HepG2 (cell line): ENCODE measurements at regions not wholly inside any gene's neighbourhood (a gene's known extent, or its start where the extent isn't known, plus 50 kb on each side); places are given as distances from the start of the nearest gene placed in this dataset.

Experiments used
- CBX1 ChIP-seq: IDR thresholded peaks from one replicate; pipeline ENCODE4 v1.6.1; 2016; ENCODE audit warnings: antibody characterized with exemption, low read depth
- NR3C1 ChIP-seq: sonication (generic); formaldehyde crosslinking; IDR thresholded peaks from 2 replicates; pipeline ENCODE4 v1.4.0; 2020; ENCODE audit warnings: missing genetic modification reagents
- ONECUT2 ChIP-seq: sonication (generic); formaldehyde crosslinking; IDR thresholded peaks from 2 replicates; pipeline ENCODE4 v1.4.0; 2020; ENCODE audit warnings: missing genetic modification reagents
- ZFP36 ChIP-seq: fragments of 150-350 bp; IDR thresholded peaks from 2 replicates; pipeline ENCODE4 v1.6.1; 2018; ENCODE audit warnings: borderline replicate concordance, low read length, low read depth; ENCODE audit not compliant: partially characterized antibody
- ZFY ChIP-seq: sonication (generic); formaldehyde crosslinking; IDR thresholded peaks from 2 replicates; pipeline ENCODE4 v1.4.0; 2020; ENCODE audit warnings: missing genetic modification reagents
- ZNF138 ChIP-seq: sonication (generic); formaldehyde crosslinking; IDR thresholded peaks from 2 replicates; pipeline ENCODE4 v1.5.0; 2020; ENCODE audit warnings: mild to moderate bottlenecking, low read depth, missing genetic modification reagents
- ZNF644 ChIP-seq: IDR thresholded peaks from 2 replicates; pipeline ENCODE4 v1.6.1; 2016; ENCODE audit warnings: low read depth
- ZNF709 ChIP-seq: sonication (generic); formaldehyde crosslinking; IDR thresholded peaks from 2 replicates; pipeline ENCODE4 v1.5.0; 2020; ENCODE audit warnings: mild to moderate bottlenecking, missing genetic modification reagents
- TF ChIP-seq, protein P1 (sequence below): IDR thresholded peaks from 2 replicates; pipeline ENCODE4 v1.6.1; 2016; ENCODE audit warnings: missing compliant biosample characterization, missing genetic modification reagents, borderline replicate concordance
- TF ChIP-seq, protein P2 (sequence below): IDR thresholded peaks from 2 replicates; pipeline ENCODE4 v1.6.1; 2016; ENCODE audit warnings: mild to moderate bottlenecking, missing biosample characterization, missing genetic modification reagents
- TF ChIP-seq, protein P3 (sequence below): sonication (generic); formaldehyde crosslinking; IDR thresholded peaks from 2 replicates; pipeline ENCODE4 v1.4.0; 2020; ENCODE audit warnings: missing genetic modification reagents
- TF ChIP-seq, protein P4 (sequence below): sonication (generic); formaldehyde crosslinking; IDR thresholded peaks from 2 replicates; pipeline ENCODE4 v1.4.0; 2020; ENCODE audit warnings: missing genetic modification reagents, borderline replicate concordance
- TF ChIP-seq, protein P5 (sequence below): sonication (generic); formaldehyde crosslinking; IDR thresholded peaks from 2 replicates; pipeline ENCODE4 v1.4.0; 2020; ENCODE audit warnings: missing genetic modification reagents, mild to moderate bottlenecking, borderline replicate concordance

DNA sequence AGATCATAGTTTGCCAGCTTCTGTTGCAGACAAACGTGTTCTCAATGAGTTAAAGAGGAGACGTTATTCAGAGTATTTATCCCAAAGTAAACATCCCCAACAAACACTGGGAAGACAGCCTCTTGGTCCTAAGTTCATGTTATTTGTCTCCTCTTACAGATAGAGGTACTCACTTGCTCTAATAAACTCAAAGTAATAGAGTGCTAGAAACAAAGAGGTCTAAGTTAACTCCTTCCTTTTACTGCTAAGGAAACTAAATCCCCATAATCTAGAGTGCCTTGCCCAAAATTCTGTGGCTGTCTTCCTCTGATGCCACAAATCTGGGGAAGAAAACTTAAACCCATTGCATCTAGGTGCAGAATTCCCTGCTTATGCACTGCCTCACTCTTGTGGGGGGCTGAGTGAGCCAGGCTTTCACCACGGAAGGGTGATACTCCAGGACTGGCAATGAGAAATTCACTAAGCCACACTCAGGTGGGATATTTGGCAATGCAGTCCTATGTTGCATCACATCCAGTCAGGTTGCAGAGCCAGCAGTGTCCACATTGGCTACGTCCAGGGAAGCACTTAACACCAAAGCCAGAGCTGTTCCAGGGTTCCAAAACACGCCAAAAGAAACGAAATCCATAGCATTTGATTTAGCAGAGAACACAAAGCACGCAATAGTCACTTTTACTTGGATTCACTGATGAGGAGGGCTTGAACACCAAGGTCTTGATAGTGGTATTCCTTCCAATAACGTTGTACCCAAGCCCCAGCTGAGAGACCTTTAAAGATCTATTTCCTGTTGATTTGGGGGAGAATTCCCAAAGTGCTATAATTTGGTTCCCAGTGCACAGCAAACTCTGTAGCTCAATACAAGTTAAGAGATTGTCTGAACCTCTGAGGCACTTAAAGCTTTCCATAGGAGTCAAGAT, 81.0 kb upstream of the FOXQ1 start (continued):
- TF ChIP-seq ZFY (0 out of 2 replicates have a peak, but pooled peaks have one; percentile 1), ONECUT2 (CRISPR knock-in tag) (no peak), ZNF138 (CRISPR knock-in tag) (no peak), CBX1 (no peak), ZNF644 (CRISPR knock-in tag) (peak; percentile 89), ZFP36 (peak; percentile 12), ZNF709 (CRISPR knock-in tag) (no peak), NR3C1 (CRISPR knock-in tag) (no peak)
- TF ChIP-seq, protein P1, sequence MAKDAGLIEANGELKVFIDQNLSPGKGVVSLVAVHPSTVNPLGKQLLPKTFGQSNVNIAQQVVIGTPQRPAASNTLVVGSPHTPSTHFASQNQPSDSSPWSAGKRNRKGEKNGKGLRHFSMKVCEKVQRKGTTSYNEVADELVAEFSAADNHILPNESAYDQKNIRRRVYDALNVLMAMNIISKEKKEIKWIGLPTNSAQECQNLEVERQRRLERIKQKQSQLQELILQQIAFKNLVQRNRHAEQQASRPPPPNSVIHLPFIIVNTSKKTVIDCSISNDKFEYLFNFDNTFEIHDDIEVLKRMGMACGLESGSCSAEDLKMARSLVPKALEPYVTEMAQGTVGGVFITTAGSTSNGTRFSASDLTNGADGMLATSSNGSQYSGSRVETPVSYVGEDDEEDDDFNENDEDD: peak; percentile 31; the same call in 1 of the 2 replicates
- TF ChIP-seq, protein P2, sequence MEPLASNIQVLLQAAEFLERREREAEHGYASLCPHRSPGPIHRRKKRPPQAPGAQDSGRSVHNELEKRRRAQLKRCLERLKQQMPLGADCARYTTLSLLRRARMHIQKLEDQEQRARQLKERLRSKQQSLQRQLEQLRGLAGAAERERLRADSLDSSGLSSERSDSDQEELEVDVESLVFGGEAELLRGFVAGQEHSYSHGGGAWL (CRISPR knock-in tag): no peak; the same call in 1 of the 2 replicates
- TF ChIP-seq, protein P3, sequence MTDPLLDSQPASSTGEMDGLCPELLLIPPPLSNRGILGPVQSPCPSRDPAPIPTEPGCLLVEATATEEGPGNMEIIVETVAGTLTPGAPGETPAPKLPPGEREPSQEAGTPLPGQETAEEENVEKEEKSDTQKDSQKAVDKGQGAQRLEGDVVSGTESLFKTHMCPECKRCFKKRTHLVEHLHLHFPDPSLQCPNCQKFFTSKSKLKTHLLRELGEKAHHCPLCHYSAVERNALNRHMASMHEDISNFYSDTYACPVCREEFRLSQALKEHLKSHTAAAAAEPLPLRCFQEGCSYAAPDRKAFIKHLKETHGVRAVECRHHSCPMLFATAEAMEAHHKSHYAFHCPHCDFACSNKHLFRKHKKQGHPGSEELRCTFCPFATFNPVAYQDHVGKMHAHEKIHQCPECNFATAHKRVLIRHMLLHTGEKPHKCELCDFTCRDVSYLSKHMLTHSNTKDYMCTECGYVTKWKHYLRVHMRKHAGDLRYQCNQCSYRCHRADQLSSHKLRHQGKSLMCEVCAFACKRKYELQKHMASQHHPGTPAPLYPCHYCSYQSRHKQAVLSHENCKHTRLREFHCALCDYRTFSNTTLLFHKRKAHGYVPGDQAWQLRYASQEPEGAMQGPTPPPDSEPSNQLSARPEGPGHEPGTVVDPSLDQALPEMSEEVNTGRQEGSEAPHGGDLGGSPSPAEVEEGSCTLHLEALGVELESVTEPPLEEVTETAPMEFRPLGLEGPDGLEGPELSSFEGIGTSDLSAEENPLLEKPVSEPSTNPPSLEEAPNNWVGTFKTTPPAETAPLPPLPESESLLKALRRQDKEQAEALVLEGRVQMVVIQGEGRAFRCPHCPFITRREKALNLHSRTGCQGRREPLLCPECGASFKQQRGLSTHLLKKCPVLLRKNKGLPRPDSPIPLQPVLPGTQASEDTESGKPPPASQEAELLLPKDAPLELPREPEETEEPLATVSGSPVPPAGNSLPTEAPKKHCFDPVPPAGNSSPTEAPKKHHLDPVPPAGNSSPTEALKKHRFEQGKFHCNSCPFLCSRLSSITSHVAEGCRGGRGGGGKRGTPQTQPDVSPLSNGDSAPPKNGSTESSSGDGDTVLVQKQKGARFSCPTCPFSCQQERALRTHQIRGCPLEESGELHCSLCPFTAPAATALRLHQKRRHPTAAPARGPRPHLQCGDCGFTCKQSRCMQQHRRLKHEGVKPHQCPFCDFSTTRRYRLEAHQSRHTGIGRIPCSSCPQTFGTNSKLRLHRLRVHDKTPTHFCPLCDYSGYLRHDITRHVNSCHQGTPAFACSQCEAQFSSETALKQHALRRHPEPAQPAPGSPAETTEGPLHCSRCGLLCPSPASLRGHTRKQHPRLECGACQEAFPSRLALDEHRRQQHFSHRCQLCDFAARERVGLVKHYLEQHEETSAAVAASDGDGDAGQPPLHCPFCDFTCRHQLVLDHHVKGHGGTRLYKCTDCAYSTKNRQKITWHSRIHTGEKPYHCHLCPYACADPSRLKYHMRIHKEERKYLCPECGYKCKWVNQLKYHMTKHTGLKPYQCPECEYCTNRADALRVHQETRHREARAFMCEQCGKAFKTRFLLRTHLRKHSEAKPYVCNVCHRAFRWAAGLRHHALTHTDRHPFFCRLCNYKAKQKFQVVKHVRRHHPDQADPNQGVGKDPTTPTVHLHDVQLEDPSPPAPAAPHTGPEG (CRISPR knock-in tag): peak; percentile 44; the same call in 1 of the 2 replicates
- TF ChIP-seq, protein P4, sequence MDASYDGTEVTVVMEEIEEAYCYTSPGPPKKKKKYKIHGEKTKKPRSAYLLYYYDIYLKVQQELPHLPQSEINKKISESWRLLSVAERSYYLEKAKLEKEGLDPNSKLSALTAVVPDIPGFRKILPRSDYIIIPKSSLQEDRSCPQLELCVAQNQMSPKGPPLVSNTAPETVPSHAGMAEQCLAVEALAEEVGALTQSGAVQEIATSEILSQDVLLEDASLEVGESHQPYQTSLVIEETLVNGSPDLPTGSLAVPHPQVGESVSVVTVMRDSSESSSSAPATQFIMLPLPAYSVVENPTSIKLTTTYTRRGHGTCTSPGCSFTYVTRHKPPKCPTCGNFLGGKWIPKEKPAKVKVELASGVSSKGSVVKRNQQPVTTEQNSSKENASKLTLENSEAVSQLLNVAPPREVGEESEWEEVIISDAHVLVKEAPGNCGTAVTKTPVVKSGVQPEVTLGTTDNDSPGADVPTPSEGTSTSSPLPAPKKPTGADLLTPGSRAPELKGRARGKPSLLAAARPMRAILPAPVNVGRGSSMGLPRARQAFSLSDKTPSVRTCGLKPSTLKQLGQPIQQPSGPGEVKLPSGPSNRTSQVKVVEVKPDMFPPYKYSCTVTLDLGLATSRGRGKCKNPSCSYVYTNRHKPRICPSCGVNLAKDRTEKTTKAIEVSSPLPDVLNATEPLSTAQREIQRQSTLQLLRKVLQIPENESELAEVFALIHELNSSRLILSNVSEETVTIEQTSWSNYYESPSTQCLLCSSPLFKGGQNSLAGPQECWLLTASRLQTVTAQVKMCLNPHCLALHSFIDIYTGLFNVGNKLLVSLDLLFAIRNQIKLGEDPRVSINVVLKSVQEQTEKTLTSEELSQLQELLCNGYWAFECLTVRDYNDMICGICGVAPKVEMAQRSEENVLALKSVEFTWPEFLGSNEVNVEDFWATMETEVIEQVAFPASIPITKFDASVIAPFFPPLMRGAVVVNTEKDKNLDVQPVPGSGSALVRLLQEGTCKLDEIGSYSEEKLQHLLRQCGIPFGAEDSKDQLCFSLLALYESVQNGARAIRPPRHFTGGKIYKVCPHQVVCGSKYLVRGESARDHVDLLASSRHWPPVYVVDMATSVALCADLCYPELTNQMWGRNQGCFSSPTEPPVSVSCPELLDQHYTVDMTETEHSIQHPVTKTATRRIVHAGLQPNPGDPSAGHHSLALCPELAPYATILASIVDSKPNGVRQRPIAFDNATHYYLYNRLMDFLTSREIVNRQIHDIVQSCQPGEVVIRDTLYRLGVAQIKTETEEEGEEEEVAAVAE: no peak
- TF ChIP-seq, protein P5, sequence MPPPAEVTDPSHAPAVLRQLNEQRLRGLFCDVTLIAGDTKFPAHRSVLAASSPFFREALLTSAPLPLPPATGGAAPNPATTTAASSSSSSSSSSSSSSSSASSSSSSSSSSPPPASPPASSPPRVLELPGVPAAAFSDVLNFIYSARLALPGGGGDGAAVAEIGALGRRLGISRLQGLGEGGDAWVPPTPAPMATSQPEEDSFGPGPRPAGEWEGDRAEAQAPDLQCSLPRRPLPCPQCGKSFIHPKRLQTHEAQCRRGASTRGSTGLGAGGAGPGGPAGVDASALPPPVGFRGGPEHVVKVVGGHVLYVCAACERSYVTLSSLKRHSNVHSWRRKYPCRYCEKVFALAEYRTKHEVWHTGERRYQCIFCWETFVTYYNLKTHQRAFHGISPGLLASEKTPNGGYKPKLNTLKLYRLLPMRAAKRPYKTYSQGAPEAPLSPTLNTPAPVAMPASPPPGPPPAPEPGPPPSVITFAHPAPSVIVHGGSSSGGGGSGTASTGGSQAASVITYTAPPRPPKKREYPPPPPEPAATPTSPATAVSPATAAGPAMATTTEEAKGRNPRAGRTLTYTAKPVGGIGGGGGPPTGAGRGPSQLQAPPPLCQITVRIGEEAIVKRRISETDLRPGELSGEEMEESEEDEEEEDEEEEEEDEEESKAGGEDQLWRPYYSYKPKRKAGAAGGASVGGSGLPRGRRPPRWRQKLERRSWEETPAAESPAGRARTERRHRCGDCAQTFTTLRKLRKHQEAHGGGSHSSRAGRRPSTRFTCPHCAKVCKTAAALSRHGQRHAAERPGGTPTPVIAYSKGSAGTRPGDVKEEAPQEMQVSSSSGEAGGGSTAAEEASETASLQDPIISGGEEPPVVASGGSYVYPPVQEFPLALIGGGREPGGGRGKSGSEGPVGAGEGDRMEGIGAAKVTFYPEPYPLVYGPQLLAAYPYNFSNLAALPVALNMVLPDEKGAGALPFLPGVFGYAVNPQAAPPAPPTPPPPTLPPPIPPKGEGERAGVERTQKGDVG: no peak
